ENCODE measurements at regions not wholly inside any gene's neighbourhood (a gene's known extent, or its start where the extent isn't known, plus 50 kb on each side); places are given as distances from the start of the nearest gene placed in this dataset.

GRCh38 chr13:92938486-92939020 lies 288.1 kb upstream of the GPC6 start:
- DNase-seq (ENCODE audit: low read depth): no peak

DNA sequence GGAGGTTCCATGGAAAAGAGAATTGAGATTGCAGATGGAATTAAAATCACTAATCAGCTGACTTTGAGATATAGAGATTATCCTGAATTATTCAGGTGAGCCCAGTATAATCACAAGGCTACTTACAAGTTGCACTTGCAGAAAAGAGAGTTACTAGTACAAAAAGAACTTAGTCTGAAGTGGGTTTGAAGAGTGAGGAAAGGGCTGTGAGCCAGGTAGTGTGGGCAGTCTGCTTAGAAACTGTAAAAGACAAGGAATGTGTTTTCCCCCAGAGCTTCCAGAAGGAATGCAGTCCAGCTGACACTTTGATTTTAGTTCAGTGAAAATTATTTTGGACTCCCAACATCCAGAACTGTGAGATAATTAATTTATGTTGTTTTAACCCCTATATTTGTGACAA lies 285.4 kb upstream of the GPC6 start:
- DNase-seq (ENCODE audit: low read depth): no peak

- no peak for DNase-seq (ENCODE audit: low read depth)
Observed at GRCh38 chr13:92947770-92948434, 278.7 kb upstream of the GPC6 start.

GRCh38 chr13:92950771-92951170 lies 275.8 kb upstream of the GPC6 start:
- DNase-seq (ENCODE audit: low read depth): no peak

DNA sequence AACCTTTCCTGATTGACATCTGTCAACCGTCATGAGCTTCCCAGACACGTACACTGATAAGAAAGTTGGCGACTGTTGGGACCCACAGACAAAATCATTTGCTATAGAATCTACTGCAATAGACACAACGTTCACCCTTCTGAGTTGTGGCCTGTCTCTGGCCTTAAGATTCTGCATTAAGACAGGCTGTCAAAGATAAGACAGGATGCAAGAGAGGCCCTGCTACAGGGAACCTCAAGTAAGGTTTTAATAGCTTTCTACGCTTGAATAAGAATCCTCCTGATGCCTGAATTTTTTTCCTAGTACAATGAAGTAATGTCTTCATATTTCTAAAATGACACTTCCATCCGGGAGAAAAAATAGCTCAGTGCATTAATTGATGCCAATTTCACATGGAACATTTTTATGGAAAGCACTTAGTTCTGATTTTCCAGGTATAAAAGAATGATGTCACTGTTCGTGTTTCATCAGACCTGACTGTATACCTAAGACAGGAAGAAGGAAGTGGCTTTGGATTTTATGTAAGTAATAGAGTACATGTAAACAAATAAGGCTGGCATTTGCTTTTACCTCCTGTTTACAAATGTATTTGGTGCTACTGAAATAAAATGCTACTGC lies 275.2 kb upstream of the GPC6 start:
- no peak for DNase-seq (ENCODE audit: low read depth)

GRCh38 chr13:92952161-92952560 lies 274.4 kb upstream of the GPC6 start:
- DNase-seq (ENCODE audit: low read depth): no peak

- DNase-seq (ENCODE audit: low read depth): no peak
Observed at GRCh38 chr13:92954746-92955145, 271.9 kb upstream of the GPC6 start.

GRCh38 chr13:92959790-92960189 lies 266.8 kb upstream of the GPC6 start:
- no peak for DNase-seq (ENCODE audit: low read depth)

DNA sequence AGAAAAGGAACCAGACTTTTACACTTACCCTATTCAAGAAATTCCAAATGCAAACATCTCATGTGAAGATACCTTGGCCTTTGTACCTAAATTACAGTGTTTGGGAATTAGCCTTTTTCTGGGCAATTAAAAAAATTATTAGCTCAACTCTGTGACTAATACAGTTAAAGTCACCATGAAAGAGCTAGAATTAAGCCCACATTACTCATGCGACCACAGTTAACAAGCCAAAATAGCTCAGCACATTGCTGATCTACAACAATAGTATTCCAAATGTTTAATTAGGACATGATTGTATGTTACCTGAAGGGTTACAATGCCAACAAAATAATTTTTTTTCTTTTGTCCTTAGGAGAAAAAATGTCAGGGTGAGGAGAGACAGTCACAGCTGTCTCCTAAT lies 263.6 kb upstream of the GPC6 start:
- no peak for DNase-seq (ENCODE audit: low read depth)

DNA sequence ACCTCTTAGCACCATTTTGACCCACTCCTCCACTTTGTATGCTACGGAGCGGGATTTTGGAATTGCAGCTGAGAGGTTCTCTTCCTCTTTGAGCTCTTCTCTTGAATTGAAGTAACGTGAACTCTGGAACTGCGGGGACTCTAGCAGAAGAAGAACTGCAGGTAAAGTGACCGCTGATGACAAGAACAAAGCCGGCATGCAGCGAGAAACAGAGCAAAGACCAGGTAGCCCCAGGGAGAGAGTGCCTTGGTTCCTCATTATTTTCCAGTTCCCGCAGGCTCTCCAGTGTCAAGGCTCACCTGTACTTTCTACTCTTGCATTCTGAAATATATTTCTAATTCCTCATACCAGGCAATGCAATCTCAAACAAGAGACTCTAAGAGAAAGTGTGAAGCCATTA lies 260.3 kb upstream of the GPC6 start:
- no peak for DNase-seq (ENCODE audit: low read depth)

- no peak for DNase-seq (ENCODE audit: low read depth)
Observed at GRCh38 chr13:92966900-92967299, 259.7 kb upstream of the GPC6 start.

DNA sequence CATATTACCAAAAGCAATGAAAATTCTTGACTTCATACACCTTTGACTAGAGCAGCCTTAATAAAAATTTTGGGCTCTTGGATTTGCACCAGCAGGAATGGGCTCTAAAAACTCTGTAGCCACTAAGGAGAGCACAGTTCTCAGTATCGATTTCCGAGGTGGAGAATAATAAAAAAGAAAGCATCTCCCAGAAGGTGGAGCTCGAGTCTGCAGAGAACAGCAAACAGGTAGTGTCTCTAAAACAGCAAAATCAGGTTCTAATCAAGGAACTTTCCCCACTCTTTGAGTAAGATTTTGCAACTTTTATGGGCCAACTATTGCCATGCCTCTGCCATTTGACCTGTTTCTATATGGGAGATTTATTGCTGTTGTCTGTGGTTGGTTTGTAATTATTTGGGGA lies 258.7 kb upstream of the GPC6 start:
- no peak for DNase-seq (ENCODE audit: low read depth)

DNA sequence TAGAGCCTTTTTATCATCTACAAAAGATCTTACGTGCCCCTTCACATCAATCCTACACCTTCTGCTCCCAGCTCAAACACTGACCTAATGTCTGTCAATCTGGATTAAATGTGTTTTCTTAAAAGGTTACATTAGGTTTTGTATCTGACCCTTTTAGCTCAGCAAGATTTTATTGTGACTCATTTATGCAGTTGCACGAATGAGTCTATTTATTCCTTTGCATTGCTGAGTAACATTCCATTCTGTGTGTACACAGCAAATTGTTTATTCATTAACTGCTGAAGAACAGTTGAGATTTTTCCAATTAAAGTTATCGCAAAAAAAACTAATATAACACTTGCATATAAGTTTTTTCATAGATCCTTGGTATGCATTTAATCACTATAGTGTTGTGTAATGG lies 253.9 kb upstream of the GPC6 start:
- no peak for DNase-seq (ENCODE audit: low read depth)

DNA sequence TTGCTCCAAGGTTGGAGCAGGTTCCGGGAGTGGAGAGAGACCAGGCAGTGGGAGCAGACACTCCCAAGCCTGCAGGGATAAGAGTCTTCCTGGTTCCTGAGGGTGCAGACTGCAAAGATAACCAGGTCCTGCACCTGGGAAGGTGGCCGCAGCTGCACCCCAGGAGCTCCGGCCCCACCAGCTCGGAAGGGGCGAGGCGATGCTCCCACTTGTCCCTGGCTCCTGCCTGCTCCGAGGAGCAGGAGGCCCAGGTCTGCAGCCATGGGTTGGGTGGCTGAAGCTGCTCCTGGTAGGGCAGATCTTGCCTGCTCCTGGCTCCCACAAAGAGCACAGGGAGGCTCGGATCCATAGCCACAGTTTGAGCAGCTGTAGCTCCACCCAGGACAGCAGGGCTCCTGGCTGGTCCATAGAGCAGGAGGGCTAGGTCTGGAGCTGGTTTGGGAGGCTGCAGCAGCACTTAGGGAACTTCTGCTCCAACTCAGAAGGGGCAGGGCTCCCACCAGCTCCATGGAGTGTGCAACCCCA lies 251.6 kb upstream of the GPC6 start:
- no peak for DNase-seq (ENCODE audit: low read depth)

DNA sequence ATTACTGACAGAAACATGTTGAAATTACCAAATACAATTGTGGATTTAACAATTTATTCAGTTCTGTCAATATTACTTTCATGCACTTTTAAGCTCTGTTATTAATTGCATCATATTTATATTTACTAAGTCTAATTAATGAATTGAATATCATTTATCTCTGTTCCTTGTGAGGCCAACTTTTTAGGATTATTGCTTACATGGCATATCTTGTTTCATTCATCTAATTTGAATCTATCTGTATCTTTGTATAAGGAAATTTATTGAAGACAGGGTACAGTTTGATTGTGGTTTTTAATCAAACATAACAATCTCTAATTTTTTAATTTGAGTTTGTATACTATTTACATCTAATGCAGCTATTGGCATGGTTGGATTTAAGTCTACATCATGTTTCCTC lies 249.9 kb upstream of the GPC6 start:
- DNase-seq (ENCODE audit: low read depth): no peak

DNA sequence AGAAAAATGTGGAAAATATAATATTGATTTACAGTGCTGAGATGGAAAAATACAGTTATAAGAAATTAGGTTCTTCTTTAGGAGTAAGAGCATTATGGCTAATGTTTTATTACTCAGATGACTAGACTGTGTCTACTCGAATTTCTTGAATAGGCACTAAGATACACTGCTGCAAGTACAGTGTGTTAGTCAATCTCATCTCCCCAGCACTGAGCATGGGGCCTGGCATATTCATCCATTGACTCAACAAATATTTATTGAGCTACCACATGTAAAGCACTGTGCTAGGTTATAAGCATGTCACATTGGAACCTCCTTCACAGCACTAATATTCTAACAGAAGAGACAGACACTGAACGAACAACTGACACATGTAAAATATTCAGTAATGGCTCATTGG lies 242.5 kb upstream of the GPC6 start:
- DNase-seq (ENCODE audit: low read depth): no peak

- no peak for DNase-seq (ENCODE audit: low read depth)
Observed at GRCh38 chr13:92989301-92989700, 237.3 kb upstream of the GPC6 start.

DNA sequence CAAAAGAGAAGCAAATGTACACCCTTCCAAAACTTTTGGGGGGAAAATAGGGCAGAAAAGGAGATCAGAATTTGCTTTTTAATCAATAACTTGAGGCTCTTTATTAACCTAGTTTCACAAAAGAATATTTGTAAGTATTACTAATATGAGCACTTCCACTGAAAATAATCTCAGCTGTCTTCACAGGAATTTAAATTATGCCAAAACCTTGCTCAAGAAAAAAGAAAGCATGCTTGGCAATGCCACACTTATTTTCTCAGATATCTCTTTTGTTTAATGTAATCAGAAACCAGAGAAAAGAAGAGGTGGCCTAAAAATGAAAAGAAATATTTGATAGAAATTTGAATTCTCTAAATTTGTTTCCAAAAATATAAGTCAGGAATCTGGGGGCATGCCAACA lies 234.9 kb upstream of the GPC6 start:
- DNase-seq (ENCODE audit: low read depth): no peak

GRCh38 chr13:92994056-92994455 lies 232.6 kb upstream of the GPC6 start:
- DNase-seq (ENCODE audit: low read depth): no peak

GRCh38 chr13:93001866-93002461 lies 224.6 kb upstream of the GPC6 start:
- no peak for DNase-seq (ENCODE audit: low read depth)

GRCh38 chr13:93003531-93003930 lies 223.1 kb upstream of the GPC6 start:
- no peak for DNase-seq (ENCODE audit: low read depth)

DNA sequence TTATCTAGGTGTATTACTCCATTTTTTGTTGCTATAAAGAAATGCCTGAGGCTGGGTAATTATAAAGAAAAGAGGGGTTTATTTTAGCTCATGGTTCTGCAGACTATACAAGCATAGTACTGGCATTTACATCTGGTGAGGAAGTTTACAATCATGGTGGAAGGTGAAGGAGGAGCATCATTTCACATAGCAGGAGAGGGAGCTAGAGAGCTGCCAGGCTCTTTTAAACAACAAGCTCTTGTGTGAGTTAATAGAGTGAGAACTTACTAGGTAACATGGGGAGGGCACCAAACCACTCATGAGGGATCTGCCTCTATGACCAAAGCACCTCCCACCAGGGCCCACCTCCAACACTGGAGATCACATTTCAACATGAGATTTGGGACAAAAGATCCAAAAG lies 221.7 kb upstream of the GPC6 start:
- no peak for DNase-seq (ENCODE audit: low read depth)

DNA sequence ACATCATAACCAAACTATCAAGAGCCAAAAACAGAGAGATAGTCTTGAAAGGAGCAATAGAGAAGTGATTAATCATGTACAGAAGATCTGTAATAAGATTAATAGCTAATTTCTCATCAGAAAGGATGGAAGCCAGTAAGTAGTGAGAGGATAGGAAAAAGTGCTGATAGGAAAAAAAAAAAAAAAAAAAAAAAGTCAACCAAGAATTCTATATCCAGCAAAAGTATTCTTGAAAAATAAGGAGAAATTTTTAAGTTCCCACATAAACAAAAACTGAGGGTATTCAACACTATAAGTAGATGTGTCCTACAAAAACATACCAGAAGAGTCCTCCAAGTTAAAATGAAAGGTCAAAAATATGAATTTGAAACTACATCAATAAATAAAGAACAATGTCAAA lies 218.7 kb upstream of the GPC6 start:
- no peak for DNase-seq (ENCODE audit: low read depth)

All from EH (cell line).